SU-DHL-6 (cell line): ENCODE measurements at regions not wholly inside any gene's neighbourhood (a gene's known extent, or its start where the extent isn't known, plus 50 kb on each side); places are given as distances from the start of the nearest gene placed in this dataset.

Experiments
- H2AFZ ChIP-seq: fragments of 200-600 bp; sonication (generic); 2 replicates; pipeline ENCODE4 v1.6.1; 2014; ENCODE audit warnings: low read depth, mild to moderate bottlenecking, moderate library complexity, mixed read lengths, antibody characterized with exemption, low read length; ENCODE audit not compliant: severe bottlenecking
- H3F3A ChIP-seq: fragments of 200-600 bp; shearing (Covaris generic); 2 replicates; pipeline ENCODE4 v1.6.0; 2016; ENCODE audit warnings: antibody characterized with exemption, mild to moderate bottlenecking; ENCODE audit not compliant: insufficient read depth
- H3K27ac ChIP-seq: fragments of 200-600 bp; sonication (generic); 2 replicates; pipeline ENCODE4 v1.5.1; 2016; ENCODE audit warnings: low read depth, mild to moderate bottlenecking, low read length, moderate library complexity, mixed read lengths
- H3K27me3 ChIP-seq: fragments of 200-600 bp; sonication (generic), shearing (Covaris generic); 2 replicates; pipeline ENCODE4 v1.6.0; 2014; ENCODE audit warnings: mild to moderate bottlenecking, low read length
- H3K36me3 ChIP-seq: fragments of 200-600 bp; sonication (generic); 2 replicates; pipeline ENCODE4 v1.6.1; 2014; ENCODE audit warnings: mild to moderate bottlenecking, low read length, mixed read lengths
- H3K4me2 ChIP-seq: fragments of 300-600, 200-600 bp; shearing (Covaris generic), sonication (generic); 2 replicates; pipeline ENCODE4 v1.6.0; 2014; ENCODE audit warnings: low read length, low read depth, mild to moderate bottlenecking; ENCODE audit not compliant: poor library complexity, severe bottlenecking
- H3K4me3 ChIP-seq: fragments of 200-600 bp; sonication (generic); 2 replicates; pipeline ENCODE4 v1.5.1; 2014; ENCODE audit warnings: antibody characterized with exemption, low read length, mild to moderate bottlenecking, mixed read lengths; ENCODE audit not compliant: insufficient read depth, poor library complexity, severe bottlenecking
- H3K79me2 ChIP-seq: fragments of 200-600 bp; sonication (generic); 2 replicates; pipeline ENCODE4 v1.6.1; 2014; ENCODE audit warnings: mild to moderate bottlenecking, low read length, moderate library complexity; ENCODE audit not compliant: insufficient read depth
- H3K9ac ChIP-seq: fragments of 200-600 bp; sonication (generic); 2 replicates; pipeline ENCODE4 v1.7.0; 2014; ENCODE audit warnings: mild to moderate bottlenecking, low read length
- H3K9me2 ChIP-seq: fragments of 200-600 bp; sonication (generic); replicated peaks from 2 replicates; pipeline ENCODE4 v1.6.1; 2014; ENCODE audit warnings: low read length; ENCODE audit not compliant: insufficient read depth
- H3K9me3 ChIP-seq: fragments of 200-600 bp; sonication (generic); 2 replicates; pipeline ENCODE4 v1.6.1; 2014; ENCODE audit warnings: low read length, mixed read lengths; ENCODE audit not compliant: insufficient read depth
- H4K20me1 ChIP-seq: fragments of 200-600 bp; sonication (generic); 2 replicates; pipeline ENCODE4 v1.6.1; 2014; ENCODE audit warnings: low read depth, mild to moderate bottlenecking, antibody characterized with exemption, low read length, moderate library complexity, mixed read lengths
- CTCF ChIP-seq: fragments of 200-600 bp; sonication (generic); IDR thresholded peaks from one replicate; pipeline ENCODE4 v1.5.1; 2017; ENCODE audit warnings: antibody characterized with exemption, mild to moderate bottlenecking, low read length, moderate library complexity; ENCODE audit not compliant: insufficient read depth, poor library complexity, severe bottlenecking
- EZH2phosphoT487 ChIP-seq: fragments of 200-600 bp; sonication (generic), shearing (Covaris generic); conservative IDR thresholded peaks from 2 replicates; pipeline ENCODE4 v1.6.1; 2018; ENCODE audit warnings: mild to moderate bottlenecking, antibody characterized with exemption, low read length, moderate library complexity, mixed read lengths

GRCh38 chr7:142440906-142441411 lies 183.1 kb upstream of the PRSS58 start:
- Histone ChIP-seq H3K4me2 (no peak overlapping the region), H3K9me2 (no peaks in the 10 kb centered on the region), H3K4me3 (no peak overlapping the region), H3K36me3 (no peaks in the 10 kb centered on the region), H3K27me3 (no peaks in the 10 kb centered on the region), H3F3A (no peaks in the 10 kb centered on the region), H3K9me3 (no peaks in the 10 kb centered on the region), H3K9ac (no peak overlapping the region), H2AFZ (no peak overlapping the region), H3K27ac (no peak overlapping the region), H4K20me1 (no peaks in the 10 kb centered on the region), H3K79me2 (no peaks in the 10 kb centered on the region)
- no peak for TF ChIP-seq EZH2phosphoT487

GRCh38 chr7:142440219-142440905 lies 182.5 kb upstream of the PRSS58 start:
- H3K27ac ChIP-seq = no peak overlapping the region
- H2AFZ ChIP-seq = no peak overlapping the region
- TF ChIP-seq CTCF (no peak), EZH2phosphoT487 (no peak)
- H3K9ac ChIP-seq = no peak overlapping the region
- no peaks in the 10 kb centered on the region for H3K9me2 ChIP-seq
- no peaks in the 10 kb centered on the region for H3K9me3 ChIP-seq
- H3K4me2 ChIP-seq = no peak overlapping the region
- no peaks in the 10 kb centered on the region for H3F3A ChIP-seq
- H3K36me3 ChIP-seq = no peaks in the 10 kb centered on the region
- no peaks in the 10 kb centered on the region for H4K20me1 ChIP-seq
- H3K4me3 ChIP-seq = no peak overlapping the region
- H3K27me3 ChIP-seq = no peaks in the 10 kb centered on the region
- H3K79me2 ChIP-seq = no peaks in the 10 kb centered on the region

GRCh38 chr7:142439739-142440138 lies 181.9 kb upstream of the PRSS58 start:
- no peak overlapping the region for H3K27ac ChIP-seq
- no peak overlapping the region for H3K4me3 ChIP-seq
- H4K20me1 ChIP-seq = no peaks in the 10 kb centered on the region
- H3F3A ChIP-seq = no peaks in the 10 kb centered on the region
- H3K9me3 ChIP-seq = no peaks in the 10 kb centered on the region
- no peak for TF ChIP-seq CTCF
- TF ChIP-seq EZH2phosphoT487 = no peak
- H3K9me2 ChIP-seq = no peaks in the 10 kb centered on the region
- no peaks in the 10 kb centered on the region for H3K79me2 ChIP-seq
- no peak overlapping the region for H3K4me2 ChIP-seq
- H2AFZ ChIP-seq = no peak overlapping the region
- H3K27me3 ChIP-seq = no peaks in the 10 kb centered on the region
- H3K36me3 ChIP-seq = no peaks in the 10 kb centered on the region
- H3K9ac ChIP-seq = no peak overlapping the region

GRCh38 chr7:142438923-142439515 lies 181.2 kb upstream of the PRSS58 start:
- no peak overlapping the region for H3K27ac ChIP-seq
- H3K9me3 ChIP-seq = no peaks in the 10 kb centered on the region
- no peaks in the 10 kb centered on the region for H3K79me2 ChIP-seq
- no peak overlapping the region for H3K4me3 ChIP-seq
- no peaks in the 10 kb centered on the region for H4K20me1 ChIP-seq
- no peaks in the 10 kb centered on the region for H3K36me3 ChIP-seq
- H3F3A ChIP-seq = no peaks in the 10 kb centered on the region
- no peak overlapping the region for H3K9ac ChIP-seq
- no peaks in the 10 kb centered on the region for H3K9me2 ChIP-seq
- no peaks in the 10 kb centered on the region for H3K27me3 ChIP-seq
- H3K4me2 ChIP-seq = no peak overlapping the region
- H2AFZ ChIP-seq = no peak overlapping the region
- no peak for TF ChIP-seq CTCF
- TF ChIP-seq EZH2phosphoT487 = no peak
